ENCODE measurements at regions not wholly inside any gene's neighbourhood (a gene's known extent, or its start where the extent isn't known, plus 50 kb on each side); places are given as distances from the start of the nearest gene placed in this dataset.

DNA sequence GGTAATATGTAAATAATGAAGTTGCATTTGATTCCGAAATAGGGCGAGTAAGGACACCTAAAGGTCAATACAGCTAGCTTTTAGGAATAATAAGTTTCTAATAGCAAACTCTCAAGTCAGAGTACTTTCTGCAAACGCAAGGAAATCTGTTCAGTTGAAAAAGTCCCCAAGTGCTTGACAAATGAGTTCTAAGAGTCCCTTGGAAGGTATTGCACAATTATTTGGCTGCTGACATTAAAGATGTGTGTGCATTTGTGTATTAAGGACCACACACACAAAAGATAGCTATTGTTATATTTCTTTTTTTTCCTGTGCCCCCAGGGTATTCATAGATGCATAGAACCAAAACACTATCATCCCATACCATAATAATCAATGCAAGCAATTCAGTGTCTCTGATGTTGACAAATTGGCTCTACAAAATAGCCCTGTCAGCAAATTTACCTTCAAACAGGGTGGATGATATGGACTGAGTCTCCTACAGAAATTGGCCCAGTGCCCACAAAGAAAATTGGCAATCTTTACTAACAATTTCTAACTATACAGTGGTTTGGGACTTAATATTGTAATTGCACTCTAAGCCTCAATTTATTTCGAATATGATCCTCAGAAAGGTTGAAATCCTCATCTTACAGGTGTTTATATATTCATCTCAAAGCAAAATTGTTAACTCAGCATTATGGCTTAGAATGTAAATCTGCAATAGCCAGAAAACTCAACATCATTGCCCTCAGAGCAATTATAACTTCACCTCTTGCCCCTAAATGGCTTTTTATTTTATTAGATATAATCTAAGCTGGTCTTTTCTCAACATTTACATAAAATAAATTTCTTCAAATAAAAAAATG is 827.2 kb downstream of the MAT2B start:
- H3K9me3 ChIP-seq: no peaks in the 10 kb centered on the region
- H3K4me3 ChIP-seq: no peak overlapping the region
- no peak overlapping the region for H3K27ac ChIP-seq
- H3K4me1 ChIP-seq: no peaks in the 10 kb centered on the region
- DNase-seq (no peak), ATAC-seq (no peak)
- TF ChIP-seq, protein P1, sequence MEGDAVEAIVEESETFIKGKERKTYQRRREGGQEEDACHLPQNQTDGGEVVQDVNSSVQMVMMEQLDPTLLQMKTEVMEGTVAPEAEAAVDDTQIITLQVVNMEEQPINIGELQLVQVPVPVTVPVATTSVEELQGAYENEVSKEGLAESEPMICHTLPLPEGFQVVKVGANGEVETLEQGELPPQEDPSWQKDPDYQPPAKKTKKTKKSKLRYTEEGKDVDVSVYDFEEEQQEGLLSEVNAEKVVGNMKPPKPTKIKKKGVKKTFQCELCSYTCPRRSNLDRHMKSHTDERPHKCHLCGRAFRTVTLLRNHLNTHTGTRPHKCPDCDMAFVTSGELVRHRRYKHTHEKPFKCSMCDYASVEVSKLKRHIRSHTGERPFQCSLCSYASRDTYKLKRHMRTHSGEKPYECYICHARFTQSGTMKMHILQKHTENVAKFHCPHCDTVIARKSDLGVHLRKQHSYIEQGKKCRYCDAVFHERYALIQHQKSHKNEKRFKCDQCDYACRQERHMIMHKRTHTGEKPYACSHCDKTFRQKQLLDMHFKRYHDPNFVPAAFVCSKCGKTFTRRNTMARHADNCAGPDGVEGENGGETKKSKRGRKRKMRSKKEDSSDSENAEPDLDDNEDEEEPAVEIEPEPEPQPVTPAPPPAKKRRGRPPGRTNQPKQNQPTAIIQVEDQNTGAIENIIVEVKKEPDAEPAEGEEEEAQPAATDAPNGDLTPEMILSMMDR (IDR thresholded peaks at IDR 0.05): no peak
- TF ChIP-seq POLR2A (IDR thresholded peaks at IDR 0.05): no peak
- WGBS, 2 donors: 59 to 63% methylated on average over 4 of the region's 4 CpGs
- no peaks in the 10 kb centered on the region for H3K36me3 ChIP-seq (replicated peaks in 1 of 2; ENCODE audit: insufficient read depth in 1 of 2, low read depth in 2 of 2)
- intact Hi-C loops (cut with DNase I): no loop called here
- H3K27me3 ChIP-seq: no peaks in the 10 kb centered on the region

DNA sequence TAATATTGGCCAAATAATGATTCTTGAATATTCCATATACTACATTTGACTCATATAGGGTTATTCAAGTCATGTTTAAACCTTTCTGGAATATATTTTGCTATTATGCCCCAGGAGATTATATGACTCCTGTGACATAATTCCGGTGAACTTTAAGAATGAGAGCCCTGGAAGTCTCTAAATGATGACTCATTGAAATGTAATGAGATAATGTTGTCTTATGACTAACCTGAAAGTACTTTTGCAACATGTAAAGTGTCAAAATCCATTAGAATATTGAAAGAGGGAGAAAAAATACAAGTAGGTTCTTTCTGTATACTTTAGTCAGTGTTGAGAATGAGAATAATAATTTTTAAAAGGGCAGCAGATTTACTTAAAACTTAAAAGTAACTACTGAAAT is 830.4 kb downstream of the MAT2B start:
- H3K4me3 ChIP-seq: no peak overlapping the region
- H3K4me1 ChIP-seq: no peaks in the 10 kb centered on the region
- no peaks in the 10 kb centered on the region for H3K9me3 ChIP-seq
- no peak overlapping the region for H3K27ac ChIP-seq
- 55 to 75% methylated on average over 1 of the region's 1 CpG for WGBS, 2 donors
- no peaks in the 10 kb centered on the region for H3K36me3 ChIP-seq (replicated peaks in 1 of 2; ENCODE audit: insufficient read depth in 1 of 2, low read depth in 2 of 2)
- intact Hi-C loops (cut with DNase I): no loop called here
- DNase-seq (no peak), ATAC-seq (no peak)
- TF ChIP-seq POLR2A (IDR thresholded peaks at IDR 0.05): no peak
- TF ChIP-seq, protein P1 (IDR thresholded peaks at IDR 0.05): no peak
- H3K27me3 ChIP-seq: no peaks in the 10 kb centered on the region

DNA sequence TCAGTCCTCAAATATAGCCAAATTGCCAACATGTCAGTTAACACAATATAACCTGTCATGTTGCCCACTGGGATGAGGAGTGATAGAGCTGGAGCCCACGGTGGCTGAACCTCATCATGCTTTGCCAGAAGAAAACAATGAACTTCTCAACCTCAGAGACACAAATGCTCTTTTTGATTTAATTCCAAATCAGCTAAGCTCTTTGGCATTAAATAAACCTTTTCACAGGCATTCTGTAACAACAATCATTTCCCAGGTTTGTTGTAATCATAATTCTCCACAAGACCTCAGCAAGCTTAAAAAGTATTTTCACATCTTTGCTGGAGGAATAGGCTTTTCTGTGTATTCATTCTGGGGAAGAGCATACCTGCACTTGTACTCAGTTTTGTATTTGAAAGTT is 830.9 kb downstream of the MAT2B start:
- intact Hi-C loops (cut with DNase I): no loop called here
- H3K27me3 ChIP-seq: no peaks in the 10 kb centered on the region
- no peak overlapping the region for H3K27ac ChIP-seq
- H3K4me3 ChIP-seq: no peak overlapping the region
- H3K4me1 ChIP-seq: no peaks in the 10 kb centered on the region
- WGBS, 2 donors: 38 to 62% methylated on average over 1 of the region's 1 CpG
- ATAC-seq: no peak
- no peaks in the 10 kb centered on the region for H3K36me3 ChIP-seq (replicated peaks in 1 of 2; ENCODE audit: insufficient read depth in 1 of 2, low read depth in 2 of 2)
- DNase-seq: no peak
- H3K9me3 ChIP-seq: no peaks in the 10 kb centered on the region
- TF ChIP-seq POLR2A (IDR thresholded peaks at IDR 0.05): no peak
- TF ChIP-seq, protein P1 (IDR thresholded peaks at IDR 0.05): no peak

DNA sequence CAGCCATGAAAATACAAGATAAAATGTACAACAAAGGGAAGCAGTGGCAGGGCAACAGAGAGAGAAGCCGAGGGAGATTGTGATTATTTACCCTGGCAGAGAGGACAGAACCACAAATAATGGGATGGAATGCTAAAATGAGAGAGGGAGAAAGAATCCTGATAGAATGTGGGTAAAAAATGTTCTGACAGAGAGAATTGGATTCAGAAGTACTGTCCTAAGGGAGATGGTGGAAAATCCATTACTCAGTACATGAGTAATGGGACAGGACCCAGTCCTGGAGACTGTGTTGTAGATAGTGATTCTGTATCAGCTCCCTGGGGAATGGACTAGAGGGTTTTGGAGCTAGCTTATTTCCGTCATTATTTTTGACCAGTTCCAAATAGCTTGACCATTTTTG is 831.5 kb downstream of the MAT2B start:
- H3K27me3 ChIP-seq: no peaks in the 10 kb centered on the region
- no peaks in the 10 kb centered on the region for H3K4me1 ChIP-seq
- no peak for TF ChIP-seq POLR2A (IDR thresholded peaks at IDR 0.05)
- TF ChIP-seq, protein P1 (IDR thresholded peaks at IDR 0.05): no peak
- H3K4me3 ChIP-seq: no peak overlapping the region
- H3K27ac ChIP-seq: no peak overlapping the region
- WGBS, 2 donors: 55 to 68% methylated on average over 2 of the region's 2 CpGs
- ATAC-seq (no peak), DNase-seq (no peak)
- intact Hi-C loops (cut with DNase I): no loop called here
- no peaks in the 10 kb centered on the region for H3K9me3 ChIP-seq
- no peaks in the 10 kb centered on the region for H3K36me3 ChIP-seq (replicated peaks in 1 of 2; ENCODE audit: insufficient read depth in 1 of 2, low read depth in 2 of 2)
